ENCODE measurements at regions not wholly inside any gene's neighbourhood (a gene's known extent, or its start where the extent isn't known, plus 50 kb on each side); places are given as distances from the start of the nearest gene placed in this dataset.

GRCh38 chr11:71186806-71187205 lies 65.6 kb downstream of the SHANK2 start:
- Mint-ChIP-seq H3K4me1 (peaks cover 18% of the 10 kb centered on the region), H3K4me3 (no peak overlapping the region), H3K27ac (no peak overlapping the region), H3K9me3 (0 out of 3 replicates have a peak, but pooled peaks cover 2% of the 10 kb centered on the region), H3K36me3 (ENCODE audit: low read depth) (peaks cover 48% of the 10 kb centered on the region), H3K27me3 (ENCODE audit: insufficient read depth, low read depth, poor library complexity) (peaks cover 7% of the 10 kb centered on the region)
- no peak overlapping the region for H2AFZ ChIP-seq
- no peaks in the 10 kb centered on the region for H3K36me3 ChIP-seq (ENCODE audit: insufficient read depth)
- peaks cover 44% of the 10 kb centered on the region for H3K79me2 ChIP-seq (replicated peaks; ENCODE audit: insufficient read depth)
- DNase-seq (ENCODE audit: low spot score) (no peak), ATAC-seq (no peak)
- H3K4me2 ChIP-seq: no peak overlapping the region
- H3K4me3 ChIP-seq: no peak overlapping the region
- H3K27ac ChIP-seq (ENCODE audit: low read depth): no peak overlapping the region
- peaks cover 5% of the 10 kb centered on the region for H4K20me1 ChIP-seq (replicated peaks; ENCODE audit: insufficient read depth)
- TF ChIP-seq STAT1 (IDR thresholded peaks at IDR 0.05; ENCODE audit: unreplicated experiment) (no peak), CTCF (conservative IDR thresholded peaks at IDR 0.05; ENCODE audit: low read depth in 2 of 2) (no peak)
- peaks cover 3% of the 10 kb centered on the region; the same call in 1 of the 2 replicates for H3K4me1 ChIP-seq (ENCODE audit: insufficient read depth)
- no peaks in the 10 kb centered on the region for H3K27me3 ChIP-seq (ENCODE audit: insufficient read depth)
- no peaks in the 10 kb centered on the region for H3F3A ChIP-seq (replicated peaks; ENCODE audit: low read depth)
- no peaks in the 10 kb centered on the region; the same call in 1 of the 2 replicates for H3K9me2 ChIP-seq (ENCODE audit: insufficient read depth)

- no peak overlapping the region for H3K27ac Mint-ChIP-seq
- H4K20me1 ChIP-seq (replicated peaks; ENCODE audit: insufficient read depth): peaks cover 4% of the 10 kb centered on the region
- peaks cover 30% of the 10 kb centered on the region for H3K4me1 Mint-ChIP-seq
- H3K79me2 ChIP-seq (replicated peaks; ENCODE audit: insufficient read depth): peaks cover 50% of the 10 kb centered on the region
- H2AFZ ChIP-seq: no peak overlapping the region
- no peaks in the 10 kb centered on the region; the same call in 1 of the 2 replicates for H3K9me2 ChIP-seq (ENCODE audit: insufficient read depth)
- ATAC-seq (no peak), DNase-seq (ENCODE audit: low spot score) (no peak)
- H3K4me3 Mint-ChIP-seq: no peak overlapping the region
- H3K4me3 ChIP-seq: no peak overlapping the region
- no peak overlapping the region for H3K27ac ChIP-seq (ENCODE audit: low read depth)
- H3K36me3 Mint-ChIP-seq (ENCODE audit: low read depth): peaks cover 43% of the 10 kb centered on the region
- no peaks in the 10 kb centered on the region for H3F3A ChIP-seq (replicated peaks; ENCODE audit: low read depth)
- H3K4me1 ChIP-seq (ENCODE audit: insufficient read depth): peaks cover 13% of the 10 kb centered on the region
- H3K4me2 ChIP-seq: no peak overlapping the region
- no peaks in the 10 kb centered on the region for H3K36me3 ChIP-seq (ENCODE audit: insufficient read depth)
- H3K27me3 Mint-ChIP-seq (ENCODE audit: insufficient read depth, low read depth, poor library complexity): peaks cover 10% of the 10 kb centered on the region
- 0 out of 3 replicates have a peak, but pooled peaks cover 2% of the 10 kb centered on the region for H3K9me3 Mint-ChIP-seq
- H3K27me3 ChIP-seq (ENCODE audit: insufficient read depth): no peaks in the 10 kb centered on the region
- TF ChIP-seq POLR2AphosphoS5 (IDR thresholded peaks at IDR 0.05; ENCODE audit: low read depth) (no peak), JUNB (IDR thresholded peaks at IDR 0.05; ENCODE audit: unreplicated experiment) (no peak), NANOG (IDR thresholded peaks at IDR 0.05; ENCODE audit: borderline replicate concordance) (no peak), EZH2 (IDR thresholded peaks at IDR 0.05; ENCODE audit: low read depth, unreplicated experiment) (no peak), REST (IDR thresholded peaks at IDR 0.05; ENCODE audit: unreplicated experiment) (no peak), CTCF (conservative IDR thresholded peaks at IDR 0.05; ENCODE audit: low read depth in 2 of 2) (no peak), ZNF114 (CRISPR knock-in tag; IDR thresholded peaks at IDR 0.05) (no peak)
These were observed 67.0 kb downstream of the SHANK2 start for GRCh38 chr11:71185411-71185810.
